HG02642 (cell line): ENCODE measurements at regions not wholly inside any gene's neighbourhood (a gene's known extent, or its start where the extent isn't known, plus 50 kb on each side); places are given as distances from the start of the nearest gene placed in this dataset.
"Not testable (repeated sequence)": the region's sequence is repeated elsewhere in the genome, so short reads cannot be mapped to it uniquely, and the experiment has no call there.

Source experiments
- ATAC-seq: cut with Tn5 transposase; IDR thresholded peaks from one replicate; pipeline ENCODE4 v1.9.1; 2021; ENCODE audit warnings: mild to moderate bottlenecking; ENCODE audit not compliant: unreplicated experiment, poor library complexity

DNA sequence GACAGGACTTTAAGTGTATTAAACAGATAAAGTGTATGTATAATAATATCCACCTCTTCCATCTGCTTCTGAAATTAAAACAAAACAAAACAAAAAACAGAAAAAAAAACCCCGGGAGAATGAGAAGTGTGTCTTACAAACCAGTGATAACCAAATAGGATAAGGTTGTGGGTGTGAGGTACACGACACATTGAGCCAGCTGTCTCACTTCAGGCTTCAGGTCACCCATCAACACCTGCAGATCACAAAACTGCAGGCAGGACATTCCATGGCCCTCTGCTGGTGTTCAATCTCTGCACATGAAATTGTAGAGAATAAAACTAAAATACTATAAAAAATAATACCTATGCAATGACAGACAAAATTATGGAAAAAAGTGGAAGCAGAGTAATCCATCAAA lies 339.9 kb downstream of the SFMBT2 start:
- ATAC-seq = no peak

DNA sequence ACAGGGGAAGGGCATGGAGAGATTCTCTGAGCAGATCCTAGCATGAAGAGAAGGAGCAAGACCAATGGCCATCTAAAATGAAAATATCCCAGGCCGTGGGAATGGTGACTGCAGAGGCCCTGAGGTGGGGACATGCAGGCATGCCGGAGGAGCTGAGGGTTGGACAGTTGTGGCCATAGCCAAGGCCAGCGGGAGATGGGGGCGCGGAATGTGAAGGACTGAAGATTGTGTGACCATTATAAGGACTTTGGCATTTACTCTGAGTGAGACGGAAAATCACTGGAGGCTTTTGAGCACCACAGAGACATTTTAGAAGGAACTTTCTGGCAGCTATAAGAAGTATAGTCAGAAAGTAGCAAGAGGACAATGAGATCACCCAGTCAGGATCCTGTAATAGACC lies 341.1 kb downstream of the SFMBT2 start:
- no peak for ATAC-seq

- ATAC-seq = no peak
Measured at GRCh38 chr10:7056216-7056615, 354.6 kb downstream of the SFMBT2 start.

DNA sequence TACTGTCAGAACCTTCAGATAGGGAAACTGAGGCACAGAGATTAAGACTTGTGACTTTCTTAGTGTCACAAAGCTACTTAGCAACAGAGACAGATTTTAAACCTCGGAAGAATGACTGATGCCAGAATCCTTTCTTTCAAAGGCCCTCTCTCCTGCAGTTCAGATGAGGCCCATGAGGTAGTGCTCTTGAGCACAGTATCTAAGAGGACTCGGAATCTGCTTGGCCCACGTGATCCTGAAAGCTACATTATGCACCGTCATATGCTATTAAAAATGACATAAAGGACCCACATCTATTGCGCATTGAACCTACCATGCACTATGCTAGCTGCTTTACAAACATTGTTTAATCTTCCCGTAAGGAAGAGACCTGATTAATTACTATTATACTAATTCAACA lies 355.9 kb downstream of the SFMBT2 start:
- ATAC-seq = no peak

GRCh38 chr10:7053195-7053594 lies 357.6 kb downstream of the SFMBT2 start:
- no peak for ATAC-seq

DNA sequence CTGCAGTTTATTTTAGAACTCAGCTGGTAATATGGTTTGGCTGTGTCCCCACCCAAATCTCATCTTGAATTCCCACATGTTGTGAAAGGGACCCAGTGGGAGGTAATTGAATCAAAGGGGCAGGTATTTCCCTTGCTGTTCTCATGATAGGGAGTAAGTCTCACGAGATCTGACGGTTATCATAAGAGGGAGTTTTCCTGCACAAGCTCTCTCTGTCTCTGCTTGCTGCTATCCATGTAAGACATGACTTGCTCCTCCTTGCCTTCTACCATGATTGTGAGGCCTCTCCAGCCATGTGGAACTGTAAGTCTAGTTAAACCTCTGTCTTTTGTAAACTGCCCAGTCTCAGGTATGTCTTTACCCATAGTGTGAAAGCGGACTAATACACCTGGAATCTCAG lies 360.8 kb downstream of the SFMBT2 start:
- ATAC-seq = not testable (repeated sequence)

- no peak for ATAC-seq
Measured at GRCh38 chr10:7048061-7048460, 362.8 kb downstream of the SFMBT2 start.

DNA sequence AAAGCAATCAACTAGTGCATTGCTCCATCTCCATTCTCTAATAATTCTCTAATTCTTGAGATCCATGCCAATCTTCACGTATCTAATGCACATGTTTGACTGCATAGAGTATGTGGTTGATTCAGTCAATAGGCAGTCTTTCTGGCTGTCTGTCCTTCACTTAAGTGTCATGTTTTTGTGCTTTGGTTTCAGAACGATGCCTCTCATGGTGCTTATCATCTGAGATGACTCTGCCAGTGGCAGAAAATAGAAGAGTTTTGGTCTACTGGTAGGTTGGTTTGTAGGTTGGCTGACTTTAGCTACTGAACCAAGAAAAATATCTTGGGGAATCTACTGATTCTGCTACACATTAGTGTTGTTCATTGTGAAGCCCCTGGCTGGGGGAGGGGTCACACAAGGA lies 364.2 kb downstream of the SFMBT2 start:
- peak; percentile 39 for ATAC-seq

- ATAC-seq = peak; percentile 81
Measured at GRCh38 chr10:7045891-7046599, 364.8 kb downstream of the SFMBT2 start.

DNA sequence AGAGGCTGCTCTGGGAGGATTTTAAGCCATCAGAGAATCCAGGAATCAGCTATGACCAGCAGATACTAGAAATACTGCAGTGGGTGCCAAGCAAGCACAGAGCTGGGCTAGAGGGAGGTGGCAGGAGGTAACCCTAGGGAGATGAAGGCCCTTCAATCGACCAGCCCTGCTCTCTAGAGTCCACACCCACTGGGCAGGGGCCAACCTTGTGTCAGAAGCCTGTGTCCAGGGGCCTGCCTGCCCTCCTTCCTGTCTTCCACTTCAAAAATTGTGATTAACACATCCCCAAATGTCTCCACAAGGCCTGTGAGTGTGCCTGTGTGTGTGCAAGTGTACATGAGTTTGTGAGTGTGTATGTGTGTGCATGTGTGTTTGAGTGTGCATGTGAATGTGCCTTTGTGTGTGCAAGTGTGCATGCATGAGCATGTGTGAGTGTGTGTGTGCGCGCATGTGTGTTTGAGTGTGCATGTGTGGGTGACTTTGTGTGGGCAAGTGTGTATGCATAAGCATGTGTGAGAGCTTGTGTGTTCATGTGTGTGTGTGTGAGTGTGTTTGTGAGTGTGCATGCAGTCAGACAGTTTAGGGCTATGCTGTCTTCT lies 367.7 kb downstream of the SFMBT2 start:
- no peak for ATAC-seq

- no peak for ATAC-seq
Measured at GRCh38 chr10:7042419-7043054, 368.3 kb downstream of the SFMBT2 start.

GRCh38 chr10:7042000-7042399 lies 368.8 kb downstream of the SFMBT2 start:
- no peak for ATAC-seq

DNA sequence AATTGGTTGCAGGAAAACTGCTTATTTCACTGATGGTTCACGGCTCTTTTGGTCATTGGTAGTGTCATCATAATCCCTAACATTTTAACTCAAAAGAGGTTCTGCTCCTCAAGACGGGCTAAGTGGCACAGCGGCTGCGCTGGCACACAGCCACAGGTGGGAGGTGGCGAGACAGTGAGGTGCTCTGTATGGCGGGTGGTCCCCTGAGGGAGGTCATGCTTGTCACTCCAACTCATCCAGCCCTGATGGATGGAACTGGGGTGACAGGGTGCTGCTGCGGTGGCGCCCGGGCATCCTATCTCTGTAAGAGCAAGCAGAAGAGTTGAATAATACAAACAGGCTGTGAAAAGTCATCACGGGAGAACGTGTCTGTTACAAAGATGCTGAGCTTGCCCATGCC lies 370.2 kb downstream of the SFMBT2 start:
- no peak for ATAC-seq

DNA sequence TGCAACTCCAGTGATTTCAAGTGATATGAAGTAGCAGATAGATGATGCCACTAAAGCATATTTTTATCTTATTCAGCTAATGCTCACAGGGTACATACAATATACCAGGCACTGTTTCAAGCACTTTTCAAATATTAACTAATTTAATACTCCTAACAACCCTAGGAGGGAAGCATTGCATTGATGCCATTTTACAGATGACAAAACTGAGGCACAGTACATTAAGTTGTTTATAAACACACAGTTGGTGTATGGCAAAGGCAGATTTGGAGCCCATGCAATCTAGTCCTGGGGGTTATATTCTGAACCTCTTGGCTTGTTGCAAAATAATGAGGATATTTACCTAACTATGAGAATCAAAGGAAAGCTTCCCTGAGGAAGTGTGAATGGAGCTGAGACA lies 371.0 kb downstream of the SFMBT2 start:
- ATAC-seq = no peak

DNA sequence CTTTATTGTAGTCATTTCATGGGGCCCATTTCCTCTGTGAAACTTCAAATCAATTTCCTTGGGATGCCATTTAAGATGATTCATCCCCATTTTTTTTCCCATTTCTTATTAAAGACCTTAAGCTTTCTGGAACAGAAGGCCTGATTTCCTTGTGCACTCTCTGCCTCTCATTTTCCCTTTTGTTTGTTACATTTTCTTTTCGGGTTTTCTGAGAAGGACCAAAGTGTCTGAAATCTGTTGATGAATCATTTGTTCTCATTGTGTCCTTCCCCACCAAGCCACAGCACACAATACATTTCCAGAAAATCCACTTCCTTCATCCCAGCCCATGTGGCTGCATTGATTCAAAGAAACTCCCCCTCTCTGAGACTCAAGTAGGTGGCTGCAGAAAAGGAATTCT lies 372.4 kb downstream of the SFMBT2 start:
- no peak for ATAC-seq

GRCh38 chr10:7037434-7037833 lies 373.4 kb downstream of the SFMBT2 start:
- not testable (repeated sequence) for ATAC-seq

DNA sequence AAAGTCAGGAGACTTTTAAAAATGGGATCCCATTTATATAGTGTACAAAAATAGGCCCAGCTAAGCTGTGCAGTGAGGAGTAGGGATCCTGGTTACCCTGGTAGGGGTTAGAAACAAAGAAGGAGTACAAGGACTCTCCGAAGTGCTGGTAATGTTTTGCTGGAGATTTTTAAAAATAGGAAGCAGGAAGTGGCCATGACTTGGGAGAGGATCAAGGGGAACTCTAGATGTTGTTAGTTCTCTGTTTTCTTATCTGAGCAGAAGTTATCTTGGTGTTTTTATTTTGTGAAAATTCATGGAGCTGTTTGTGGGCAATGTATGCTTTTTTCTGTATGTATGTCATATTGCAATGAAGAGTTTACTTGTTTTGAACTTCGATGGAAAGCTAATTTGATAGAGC lies 373.9 kb downstream of the SFMBT2 start:
- ATAC-seq = no peak

GRCh38 chr10:7035126-7035761 lies 375.6 kb downstream of the SFMBT2 start:
- no peak for ATAC-seq

DNA sequence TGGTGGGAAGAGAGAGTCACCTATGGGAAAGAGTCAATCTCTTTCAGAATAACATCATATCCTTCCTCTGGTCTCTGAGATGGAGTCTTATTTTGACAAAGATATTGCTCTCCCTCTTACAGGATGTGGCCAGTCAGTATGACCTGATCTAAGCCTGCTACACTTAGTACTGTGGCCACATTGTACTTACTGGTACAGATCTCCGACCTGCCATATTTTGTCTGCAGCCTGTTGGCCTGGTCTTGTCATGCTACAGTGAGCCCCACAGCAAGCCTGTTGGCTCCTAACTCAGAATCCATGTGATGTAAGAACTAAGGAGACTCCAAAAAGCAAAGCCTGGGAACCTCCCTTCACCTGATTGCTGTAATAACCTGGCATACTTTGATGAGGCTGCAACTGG lies 377.8 kb downstream of the SFMBT2 start:
- ATAC-seq = no peak

DNA sequence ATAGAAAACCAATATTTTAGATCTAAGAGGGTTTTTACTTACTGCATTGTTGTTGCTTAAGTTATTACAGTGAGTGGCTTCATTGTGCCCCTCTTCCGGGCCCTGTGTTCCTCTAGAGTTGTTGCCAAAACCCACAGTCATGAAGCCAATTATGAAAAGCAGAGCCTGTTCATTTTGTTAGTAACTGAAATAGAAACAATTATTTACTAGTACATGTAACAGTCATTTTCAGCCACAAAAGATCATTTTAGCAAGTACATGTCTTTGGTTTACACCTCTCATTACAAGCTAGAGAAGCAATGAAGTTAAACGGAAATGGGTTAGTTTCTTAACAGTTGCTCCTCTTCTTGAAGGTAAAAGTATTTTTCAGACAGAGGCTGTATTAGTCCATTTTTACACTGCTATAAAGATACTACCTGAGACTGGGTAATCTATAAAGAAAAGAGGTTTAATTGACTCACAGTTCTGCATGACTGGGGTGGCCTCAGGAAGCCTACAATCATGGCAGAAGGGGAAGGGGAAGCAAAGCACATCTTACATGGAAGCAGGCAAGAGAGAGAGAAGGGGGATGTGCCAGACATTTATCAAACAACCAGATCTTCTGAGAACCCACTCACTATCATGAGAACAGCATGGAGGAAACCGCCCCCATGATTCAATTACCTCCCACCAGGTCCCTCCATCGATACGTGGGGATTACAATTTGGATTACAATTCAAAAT lies 380.5 kb downstream of the SFMBT2 start:
- no peak for ATAC-seq

GRCh38 chr10:7029672-7030071 lies 381.2 kb downstream of the SFMBT2 start:
- ATAC-seq = no peak
